HG03095 (cell line): ENCODE measurements at regions not wholly inside any gene's neighbourhood (a gene's known extent, or its start where the extent isn't known, plus 50 kb on each side); places are given as distances from the start of the nearest gene placed in this dataset.
"Not testable (repeated sequence)": the region's sequence is repeated elsewhere in the genome, so short reads cannot be mapped to it uniquely, and the experiment has no call there.

Experiments
- ATAC-seq: cut with Tn5 transposase; IDR thresholded peaks from one replicate; pipeline ENCODE4 v1.9.1; 2021; ENCODE audit warnings: moderate library complexity; ENCODE audit not compliant: unreplicated experiment

DNA sequence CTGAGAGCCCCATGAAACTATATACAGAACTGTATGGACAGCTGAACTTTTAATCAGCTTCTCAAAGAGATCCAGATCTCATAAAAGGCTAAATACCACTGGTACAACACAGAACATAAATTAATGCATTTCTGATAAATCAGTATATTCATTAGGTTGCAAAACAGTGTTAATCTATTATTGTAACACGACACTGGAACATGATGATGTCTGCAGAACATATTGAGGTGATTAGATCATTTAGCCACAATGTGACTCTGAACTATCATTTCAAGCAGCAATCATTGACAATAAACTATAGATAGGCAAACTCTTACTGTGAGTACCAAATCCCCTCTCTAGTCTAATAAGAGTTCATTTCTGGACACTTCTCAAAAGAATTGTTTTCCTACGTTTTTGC is 50.3 kb downstream of the GASK1B start:
- ATAC-seq: no peak

DNA sequence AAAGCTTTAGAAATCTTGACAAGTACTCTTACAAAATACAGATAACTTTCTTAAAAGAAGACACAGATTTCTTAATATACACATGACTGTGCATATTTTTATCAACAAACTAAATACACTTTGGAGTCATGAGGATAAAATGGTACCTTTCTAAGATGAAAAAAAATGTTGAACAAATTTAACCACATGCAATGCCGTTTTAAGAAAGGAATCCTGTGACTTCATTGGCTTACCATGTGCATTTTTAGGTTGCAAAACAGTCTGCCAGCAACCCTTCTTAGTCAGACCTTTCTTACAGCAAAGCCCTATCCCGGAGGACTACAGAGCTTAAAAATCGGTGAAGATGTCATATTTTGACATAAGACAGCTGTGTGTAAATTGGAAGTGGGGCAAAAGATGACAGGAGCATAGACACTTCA is 51.7 kb downstream of the GASK1B start:
- ATAC-seq: no peak

DNA sequence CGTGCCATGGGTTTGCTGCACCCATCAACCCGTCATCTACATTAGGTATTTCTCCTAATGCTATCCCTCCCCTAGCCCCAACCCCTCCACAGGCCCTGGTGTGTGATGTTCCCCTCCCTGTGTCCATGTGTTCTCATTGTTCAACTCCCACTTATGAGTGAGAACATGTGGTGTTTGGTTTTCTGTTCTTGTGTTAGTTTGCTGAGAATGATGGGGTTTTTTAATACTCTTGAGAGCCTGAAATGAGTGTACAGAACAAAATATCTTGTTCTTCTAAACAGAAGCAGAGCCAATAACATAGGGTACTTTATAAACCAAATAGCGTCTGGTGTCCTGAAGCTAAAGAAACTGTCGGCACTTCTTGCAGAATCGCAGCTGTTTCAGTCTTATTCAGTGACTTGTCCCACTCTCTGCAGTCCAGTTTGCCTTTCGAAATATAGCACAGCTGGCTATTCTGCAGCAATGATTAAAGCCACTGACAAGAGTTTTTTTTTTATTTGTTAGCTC is 52.1 kb downstream of the GASK1B start:
- ATAC-seq: not testable (repeated sequence)

DNA sequence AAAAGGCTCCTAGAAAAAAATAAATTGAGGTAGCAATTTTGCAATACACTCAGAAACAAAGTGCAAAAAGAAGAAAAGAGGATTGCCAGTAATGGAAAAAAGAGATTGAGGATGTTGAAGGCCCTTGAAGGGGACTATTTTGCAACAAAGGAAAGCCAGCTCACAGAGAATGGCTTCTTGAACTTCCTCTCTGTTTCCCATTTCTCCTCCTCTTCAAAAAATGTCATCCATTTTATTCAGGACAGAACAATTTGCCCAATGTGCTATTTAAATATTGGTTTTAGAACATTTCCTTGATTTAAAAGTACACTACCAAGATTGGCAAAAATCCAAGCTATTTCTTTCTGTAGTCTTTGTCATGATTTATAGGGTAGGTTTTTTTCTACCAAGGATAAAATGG is 60.2 kb downstream of the GASK1B start:
- no peak for ATAC-seq

DNA sequence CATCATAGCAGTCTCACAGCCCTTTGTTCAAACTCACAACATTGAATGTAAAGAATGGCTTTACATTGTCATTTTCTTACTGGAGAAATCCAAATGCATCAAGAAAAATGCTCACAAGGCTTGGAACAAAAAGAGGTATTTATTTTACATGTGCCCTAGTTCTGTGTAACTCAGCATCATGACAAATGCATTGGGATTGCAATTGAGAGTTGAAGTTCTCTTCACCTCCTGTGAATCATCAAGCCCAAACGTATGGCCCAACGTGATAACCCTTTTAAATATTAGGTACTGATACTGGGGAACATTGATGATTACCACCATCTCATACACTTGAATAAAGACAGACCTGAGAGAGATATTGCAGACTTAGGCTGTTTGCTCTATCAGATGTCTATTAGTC is 61.6 kb downstream of the GASK1B start:
- ATAC-seq: no peak

DNA sequence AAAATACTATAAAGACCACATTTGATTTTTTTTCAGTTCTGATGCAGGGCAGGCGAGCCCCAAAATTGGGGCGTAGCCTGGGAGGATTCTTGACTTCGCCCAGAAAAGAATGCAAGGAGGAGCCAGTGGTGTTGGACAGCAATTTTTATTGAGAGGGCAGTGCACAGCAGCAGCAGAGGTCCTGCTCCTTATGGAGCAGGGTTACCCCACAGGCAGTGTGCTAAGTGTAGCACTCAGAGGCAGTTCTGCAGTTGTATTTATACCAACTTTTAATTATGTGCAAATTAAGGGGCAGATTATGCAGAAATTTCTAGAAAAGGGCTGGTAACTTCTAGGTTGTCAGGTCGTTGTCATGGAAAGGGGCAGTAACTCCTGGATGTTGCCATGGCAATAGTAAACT is 69.9 kb downstream of the GASK1B start:
- ATAC-seq: no peak

DNA sequence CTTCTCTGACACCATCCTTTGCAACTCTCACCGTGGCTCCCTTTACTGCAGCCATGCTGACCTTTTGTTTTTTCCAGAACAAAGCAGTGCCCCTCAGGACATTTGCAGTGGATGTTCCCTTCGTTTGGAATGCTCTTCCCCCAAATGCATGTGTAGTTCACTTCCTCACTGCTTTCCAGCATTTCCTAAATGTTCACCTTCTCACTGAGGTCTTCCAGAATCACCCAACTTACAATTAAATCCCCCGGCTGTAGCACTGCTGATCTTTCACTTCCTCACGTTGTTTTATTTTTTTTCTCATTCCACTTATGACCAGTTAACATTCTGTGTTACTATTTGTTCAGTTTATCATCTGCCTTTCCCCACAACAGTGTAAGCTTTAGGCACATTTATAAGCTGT is 73.1 kb downstream of the GASK1B start:
- ATAC-seq: no peak

DNA sequence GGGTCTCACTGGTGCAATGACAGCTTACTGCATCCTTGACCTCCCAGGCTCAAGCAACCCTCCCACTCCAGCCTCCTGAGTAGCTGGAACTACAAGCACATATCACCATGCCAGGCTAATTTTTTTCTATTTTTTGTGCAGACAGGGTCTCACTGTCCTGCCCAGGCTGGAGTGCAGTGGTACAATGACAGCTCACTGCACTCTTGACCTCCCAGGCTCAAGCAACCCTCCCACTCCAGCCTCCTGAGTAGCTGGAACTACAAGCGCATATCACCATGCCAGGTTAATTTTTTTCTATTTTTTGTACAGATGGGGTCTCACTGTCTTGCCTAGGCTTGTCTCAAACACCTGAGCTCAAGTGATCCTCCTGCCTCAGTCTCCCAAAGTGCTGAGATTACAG is 74.0 kb downstream of the GASK1B start:
- ATAC-seq: no peak

DNA sequence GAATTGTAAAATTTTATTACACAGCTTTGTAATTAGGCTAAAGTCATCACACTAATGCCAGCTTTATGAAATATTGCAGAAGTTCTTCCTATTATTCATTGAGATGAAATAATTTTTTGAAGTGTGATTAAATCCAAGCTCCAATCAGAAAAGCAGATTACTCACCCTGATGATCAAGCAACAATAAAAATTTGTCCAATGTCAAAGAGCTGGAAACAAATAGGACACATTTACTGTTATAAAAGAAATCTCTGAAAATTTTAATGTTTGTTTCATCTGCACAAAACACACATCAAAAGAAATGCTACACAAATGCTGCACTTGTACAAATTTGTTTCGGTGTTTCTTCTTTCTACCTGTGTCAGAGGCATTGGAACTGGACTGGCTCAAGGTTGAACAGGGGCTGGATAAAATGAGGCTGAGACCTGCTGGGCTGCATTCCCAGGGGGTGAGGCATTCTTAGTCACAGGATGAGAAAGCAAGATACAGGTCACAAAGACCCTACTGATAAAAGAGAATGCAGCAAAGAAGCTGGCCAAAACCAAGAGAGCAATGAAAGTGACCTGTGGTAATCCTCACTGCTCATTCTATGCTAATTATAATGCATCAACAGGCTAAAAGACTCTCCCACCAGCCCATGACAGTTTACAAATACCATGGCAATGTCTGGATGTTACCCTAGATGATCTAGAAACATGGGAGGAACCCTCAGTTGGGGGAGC is 78.3 kb downstream of the GASK1B start:
- ATAC-seq: no peak

DNA sequence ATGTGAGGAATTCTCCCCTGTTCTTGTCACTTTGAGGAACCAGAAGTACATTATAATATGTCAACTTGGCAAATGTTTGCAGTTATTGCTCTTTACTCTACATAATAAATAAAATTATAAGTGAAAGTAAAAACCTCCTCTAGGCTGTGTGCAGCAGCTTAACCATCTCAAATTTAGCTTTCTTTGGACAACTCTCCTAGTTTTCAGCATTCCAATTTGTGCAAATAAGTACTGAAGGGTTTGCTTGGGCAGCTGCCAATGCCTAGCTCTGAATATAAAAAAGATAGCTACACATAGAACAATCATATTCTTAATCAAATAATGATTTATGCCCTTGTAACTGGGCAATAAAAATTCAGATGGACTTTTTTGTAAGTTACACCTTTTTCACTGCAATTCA is 82.5 kb downstream of the GASK1B start:
- no peak for ATAC-seq

DNA sequence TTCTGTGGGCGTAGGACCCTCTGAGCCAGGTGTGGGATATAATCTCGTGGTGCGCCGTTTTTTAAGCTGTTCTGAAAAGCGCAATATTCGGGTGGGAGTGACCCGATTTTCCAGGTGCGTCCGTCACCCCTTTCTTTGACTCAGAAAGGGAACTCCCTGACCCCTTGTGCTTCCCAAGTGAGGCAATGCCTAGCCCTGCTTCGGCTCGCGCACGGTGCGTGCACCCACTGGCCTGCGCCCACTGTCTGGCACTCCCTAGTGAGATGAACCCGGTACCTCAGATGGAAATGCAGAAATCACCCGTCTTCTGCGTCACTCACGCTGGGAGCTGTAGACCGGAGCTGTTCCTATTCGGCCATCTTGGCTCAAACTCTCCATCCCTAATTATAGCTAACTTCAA is 82.9 kb downstream of the GASK1B start:
- ATAC-seq: not testable (repeated sequence)

DNA sequence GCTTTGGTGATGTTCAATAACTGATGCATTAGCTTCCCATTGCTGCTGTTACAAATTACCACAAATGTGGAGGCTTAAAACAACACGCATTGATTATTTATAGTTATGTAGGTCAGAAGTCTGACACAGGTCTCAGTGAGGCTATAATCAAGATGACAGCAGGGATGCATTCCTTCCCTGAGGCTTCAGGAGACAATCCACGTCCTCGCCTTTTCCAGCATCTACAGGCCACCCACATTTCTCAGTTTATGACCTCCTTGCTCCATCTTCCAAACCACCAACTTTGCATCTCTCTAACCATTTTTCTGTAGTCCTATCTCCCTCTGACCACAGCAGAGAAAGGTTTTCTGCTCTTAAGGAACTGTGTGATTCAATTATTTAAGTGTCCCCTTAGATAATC is 92.5 kb downstream of the GASK1B start:
- ATAC-seq: no peak

DNA sequence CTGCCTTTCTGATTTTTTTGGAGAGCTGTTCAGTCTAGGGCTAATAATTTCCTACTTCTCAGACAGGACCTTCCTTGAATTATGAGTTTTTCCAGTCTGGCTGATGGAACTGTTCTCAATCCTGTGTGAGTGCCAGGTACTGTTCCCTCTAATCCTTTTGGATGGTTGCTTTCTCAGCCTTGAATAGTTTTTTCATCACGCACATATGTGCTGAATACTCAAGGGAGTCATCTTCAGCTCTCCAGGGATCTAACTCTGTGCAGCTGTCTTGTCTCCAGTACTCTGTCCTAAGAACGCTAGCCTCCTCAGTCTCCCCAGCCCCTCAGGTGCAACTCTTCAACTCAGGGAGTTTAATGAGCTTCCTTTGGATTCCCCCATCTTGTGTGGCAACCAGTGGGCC is 93.2 kb downstream of the GASK1B start:
- ATAC-seq: no peak

DNA sequence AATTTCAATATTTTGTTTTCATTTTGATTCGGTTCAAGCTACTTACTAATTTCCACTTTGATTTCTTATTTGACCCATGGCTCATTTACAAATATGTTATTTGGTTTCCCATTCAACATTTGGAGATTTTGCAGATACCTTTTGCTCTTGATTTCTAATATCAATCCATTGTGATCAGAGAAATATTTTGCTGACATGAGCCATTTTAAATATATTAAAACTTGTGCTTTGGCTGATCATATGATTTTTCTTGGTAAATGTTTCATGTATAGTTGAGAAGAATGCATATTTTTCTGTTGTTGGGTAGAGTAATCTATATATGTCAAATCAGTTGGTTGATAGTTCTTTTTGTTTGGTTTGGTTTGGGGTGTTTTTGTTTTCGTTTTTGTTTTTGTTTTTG is 95.0 kb downstream of the GASK1B start:
- no peak for ATAC-seq

DNA sequence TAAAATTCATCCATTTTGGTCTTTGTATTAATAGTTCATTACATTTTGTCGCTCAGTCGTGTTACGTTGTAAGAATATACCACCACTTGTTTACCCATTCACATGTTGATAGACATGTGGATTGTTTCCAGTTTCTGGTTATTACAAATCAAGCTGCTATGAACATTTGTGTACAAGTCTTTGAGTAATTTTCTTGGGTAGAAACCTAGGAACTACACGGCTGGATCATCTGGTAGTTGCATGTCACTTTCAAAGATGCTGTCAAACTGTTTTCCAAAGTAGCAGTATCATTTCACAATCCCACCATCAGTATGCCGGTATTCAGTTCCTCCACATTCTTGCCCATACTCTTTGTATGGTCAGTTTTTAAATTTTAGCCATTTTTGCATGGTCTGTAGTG is 98.0 kb downstream of the GASK1B start:
- no peak for ATAC-seq

DNA sequence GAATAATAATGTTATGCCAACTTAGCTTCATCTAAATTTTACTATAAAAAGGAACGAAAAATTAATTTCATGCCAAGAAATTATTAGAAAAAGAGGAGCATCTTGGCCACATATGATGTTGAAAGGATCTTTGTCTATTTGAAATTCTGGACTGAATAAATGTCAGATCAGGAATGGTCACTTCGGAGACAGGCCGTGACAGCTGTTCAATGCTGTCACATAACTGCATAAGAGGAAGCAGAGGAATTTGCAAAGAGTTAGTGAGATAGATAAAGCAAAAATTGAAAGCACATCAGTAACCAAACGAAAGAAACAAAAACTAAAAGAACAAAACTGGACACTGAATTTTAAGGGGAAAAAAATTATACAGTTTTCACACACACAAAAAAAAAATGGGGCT is 100.9 kb downstream of the GASK1B start:
- ATAC-seq: no peak

DNA sequence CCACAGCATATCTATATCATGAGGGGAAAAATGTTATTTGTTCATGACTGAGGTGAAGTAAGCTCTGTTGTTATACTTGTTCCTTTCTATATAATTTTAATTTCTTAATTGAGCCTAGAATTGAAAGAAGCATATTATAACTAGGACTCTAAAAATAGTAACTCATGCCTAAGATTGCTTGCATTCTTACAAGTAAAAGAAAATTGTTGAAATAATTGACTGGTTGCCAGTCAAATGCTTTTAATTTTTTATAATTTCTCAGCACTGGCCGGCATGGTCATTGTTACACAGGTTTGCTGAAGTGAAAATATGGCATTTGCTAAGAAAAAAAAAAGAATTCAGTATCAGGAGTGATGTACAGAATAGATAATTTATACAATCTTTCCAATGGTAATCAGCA is 104.8 kb downstream of the GASK1B start:
- ATAC-seq: no peak

DNA sequence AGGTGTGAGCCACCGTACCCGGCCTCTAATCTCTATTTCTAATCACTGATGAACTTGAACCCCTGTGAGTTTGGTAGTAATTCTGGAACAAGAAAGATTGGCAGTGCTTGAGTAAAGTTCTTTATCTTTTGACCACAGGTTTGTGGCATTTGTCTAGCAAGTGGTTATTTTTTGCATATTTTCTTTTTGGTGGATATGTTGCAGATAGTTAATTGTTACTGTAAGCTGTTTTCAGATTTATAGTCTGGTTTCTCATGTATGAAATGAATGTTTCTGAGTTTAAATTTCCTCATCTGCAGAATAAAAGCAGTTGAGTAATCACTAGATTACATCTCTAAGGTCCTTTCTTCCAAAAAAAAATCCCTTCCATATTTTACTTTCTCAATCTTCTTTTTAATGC is 105.2 kb downstream of the GASK1B start:
- no peak for ATAC-seq

DNA sequence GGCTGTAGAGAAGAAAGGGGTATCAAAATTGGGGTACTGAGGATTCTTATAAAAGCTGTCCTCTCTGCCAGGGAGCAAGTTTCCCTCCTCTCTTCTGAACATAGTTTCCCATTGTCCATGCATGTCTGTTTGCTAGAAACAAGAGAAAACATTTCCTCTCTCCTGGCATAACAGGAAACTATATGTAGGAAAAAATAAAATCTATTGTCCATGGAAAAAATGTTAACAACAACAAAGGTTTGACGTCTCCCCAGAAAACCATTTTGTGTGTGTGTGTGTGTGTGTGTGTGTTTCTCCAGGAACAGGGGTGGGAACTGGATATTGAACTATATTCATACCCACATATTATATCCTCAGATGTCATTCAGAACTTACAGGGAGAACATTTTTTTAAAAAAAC is 107.2 kb downstream of the GASK1B start:
- no peak for ATAC-seq

DNA sequence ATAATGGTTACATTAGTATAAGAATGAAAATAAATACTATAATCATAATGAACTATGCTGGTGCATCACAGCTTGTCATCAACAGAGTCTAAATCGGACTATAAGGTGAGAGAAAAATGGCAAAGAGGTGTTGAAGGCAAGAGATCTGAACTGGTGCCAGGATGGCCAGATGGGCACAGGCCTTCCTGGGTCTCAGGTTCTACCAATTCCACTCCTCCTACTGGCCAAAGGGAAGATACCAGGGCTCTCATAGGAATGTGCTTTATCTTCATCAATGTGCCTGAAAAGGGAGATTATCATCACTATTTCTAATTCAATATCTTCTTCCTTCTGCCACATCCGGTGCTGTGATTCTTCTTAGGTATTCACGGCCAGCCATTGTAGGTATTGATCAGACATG is 107.6 kb downstream of the GASK1B start:
- ATAC-seq: no peak

DNA sequence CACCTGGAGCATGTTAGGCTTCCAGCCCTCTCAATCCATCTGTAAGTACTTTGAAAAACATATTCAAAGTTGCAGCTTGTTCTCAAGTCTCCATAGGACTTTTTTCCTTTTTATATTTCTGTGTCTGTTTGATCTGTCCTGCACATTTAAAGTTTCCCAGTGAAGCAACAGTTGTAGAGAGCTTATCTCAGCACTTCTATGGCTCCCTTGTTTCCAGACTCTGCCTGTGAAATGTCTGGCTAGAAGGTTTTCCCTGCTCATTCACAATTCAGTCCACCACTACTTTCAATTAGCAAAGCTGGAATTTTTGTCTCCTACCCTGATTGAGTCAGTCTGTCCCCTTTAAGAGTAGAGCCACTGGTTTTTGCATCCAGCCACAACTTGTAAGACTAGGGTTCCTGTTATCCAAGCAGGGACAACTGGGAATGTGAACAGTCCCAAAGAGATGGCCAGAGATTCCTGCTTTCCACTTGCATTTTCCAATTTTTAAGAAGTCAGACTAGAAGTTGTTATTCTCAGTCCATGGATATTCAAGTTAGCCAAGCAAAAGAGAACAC is 116.1 kb downstream of the GASK1B start:
- ATAC-seq: no peak

DNA sequence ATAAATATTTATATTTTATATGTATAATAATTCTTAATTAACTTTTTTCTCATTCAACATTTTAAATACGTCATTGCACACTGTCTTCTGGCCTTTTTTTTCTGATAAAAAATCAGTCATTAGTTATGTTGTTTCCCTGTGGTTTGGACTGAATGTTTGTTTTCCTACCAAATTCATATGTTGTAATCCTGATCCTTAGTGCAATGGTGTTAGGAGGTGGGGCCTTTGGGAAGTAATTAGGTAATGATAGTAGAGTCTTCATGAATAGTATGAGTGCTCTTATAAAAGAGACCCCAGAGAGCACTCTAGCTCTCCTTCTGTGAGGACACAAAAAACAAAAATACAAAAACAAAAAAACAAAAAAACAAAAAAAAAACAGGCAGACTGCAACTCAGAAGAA is 117.2 kb downstream of the GASK1B start:
- ATAC-seq: no peak

DNA sequence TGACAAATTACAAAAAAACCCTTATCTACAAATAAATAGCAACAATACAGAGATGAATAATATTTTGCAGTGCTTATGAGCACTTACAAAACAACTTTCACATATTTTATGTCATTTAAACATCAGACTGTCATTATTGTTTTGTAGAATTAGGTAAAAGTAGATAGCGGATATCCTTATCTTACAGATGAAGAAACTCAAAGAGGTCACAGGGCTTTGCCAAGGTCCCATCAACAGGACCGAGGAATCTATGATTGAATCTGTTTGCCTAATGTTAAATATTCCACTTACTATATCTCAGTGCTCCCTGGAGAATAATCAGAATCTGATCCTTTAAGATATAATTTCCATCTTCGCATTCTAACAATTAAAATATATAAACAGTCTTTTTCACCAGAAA is 119.0 kb downstream of the GASK1B start:
- ATAC-seq: no peak
